Cardiac muscle cell (in vitro differentiated cells and primary cell): ENCODE measurements at regions not wholly inside any gene's neighbourhood (a gene's known extent, or its start where the extent isn't known, plus 50 kb on each side); places are given as distances from the start of the nearest gene placed in this dataset.

Source experiments
- DNase-seq, 2 donors: peaks; one replicate each; pipeline versions ENCODE4 v3.0.0 to v3.0.0-alpha.2; 2010 to 2017; ENCODE audit warnings: low read depth in 1 of 2, low spot score in 1 of 2
- H3K27ac ChIP-seq: fragments of 200-600 bp; sonication (generic); 2 replicates; pipeline ENCODE4 v1.5.1; 2016
- H3K27me3 ChIP-seq: fragments of 200-600 bp; sonication (generic); 2 replicates; pipeline ENCODE4 v1.6.0; 2016; ENCODE audit warnings: control low read depth
- H3K36me3 ChIP-seq: fragments of 200-600 bp; sonication (generic); 2 replicates; pipeline ENCODE4 v1.5.1; 2016; ENCODE audit warnings: control low read depth
- H3K4me1 ChIP-seq: fragments of 200-600 bp; sonication (generic); 2 replicates; pipeline ENCODE4 v1.8.1; 2017; ENCODE audit warnings: low read depth, mild to moderate bottlenecking, mixed run types
- H3K4me3 ChIP-seq: fragments of 200-600 bp; sonication (generic); 2 replicates; pipeline ENCODE4 v1.5.1; 2016; ENCODE audit warnings: mild to moderate bottlenecking
- H3K9me3 ChIP-seq: fragments of 200-600 bp; sonication (generic); 2 replicates; pipeline ENCODE4 v1.5.1; 2017; ENCODE audit warnings: low read depth, mild to moderate bottlenecking, control low read depth
- CTCF ChIP-seq: IDR thresholded peaks from 2 replicates; pipeline ENCODE4 v1.5.1; 2012; ENCODE audit warnings: low read depth, mild to moderate bottlenecking, low read length

- TF ChIP-seq CTCF = no peak
Observed at GRCh38 chr1:219086956-219087469, 86.7 kb upstream of the LYPLAL1 start.

GRCh38 chr1:219088778-219089557 is 84.7 kb upstream of the LYPLAL1 start:
- no peaks in the 10 kb centered on the region for H3K27me3 ChIP-seq
- peak in 1 of 2 donors; percentile 95 for DNase-seq
- no peaks in the 10 kb centered on the region for H3K9me3 ChIP-seq
- H3K4me1 ChIP-seq = peaks cover 32% of the 10 kb centered on the region
- H3K36me3 ChIP-seq = no peaks in the 10 kb centered on the region
- no peak for TF ChIP-seq CTCF
- no peak overlapping the region for H3K27ac ChIP-seq
- no peak overlapping the region for H3K4me3 ChIP-seq

More at GRCh38 chr1:219086956-219087469, 86.7 kb upstream of the LYPLAL1 start:
- Histone ChIP-seq H3K36me3 (no peaks in the 10 kb centered on the region), H3K27ac (no peak overlapping the region), H3K4me3 (no peak overlapping the region), H3K27me3 (no peaks in the 10 kb centered on the region), H3K4me1 (peaks cover 37% of the 10 kb centered on the region), H3K9me3 (no peaks in the 10 kb centered on the region)
- DNase-seq = no peak

DNA sequence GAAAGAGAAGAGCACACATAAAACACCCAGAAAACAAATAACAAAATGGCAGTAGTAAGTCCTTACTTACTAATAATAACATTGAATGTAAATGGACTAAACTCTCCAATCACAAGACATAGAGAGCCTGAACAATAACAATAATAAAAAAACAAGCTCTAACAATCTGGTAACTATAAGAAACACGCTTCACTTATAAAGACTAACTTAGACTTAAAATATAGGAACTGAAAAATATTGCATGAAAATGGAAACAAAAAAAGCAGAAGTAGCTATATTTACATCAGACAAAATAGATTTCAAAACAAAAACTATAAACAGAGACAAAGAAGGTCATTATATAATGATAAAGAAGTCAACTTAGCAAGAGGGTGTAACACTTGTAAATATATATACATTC is 83.1 kb upstream of the LYPLAL1 start:
- Histone ChIP-seq H3K27ac (no peak overlapping the region), H3K36me3 (no peaks in the 10 kb centered on the region), H3K9me3 (no peaks in the 10 kb centered on the region), H3K27me3 (no peaks in the 10 kb centered on the region), H3K4me3 (no peak overlapping the region), H3K4me1 (peaks cover 16% of the 10 kb centered on the region)
- no peak for DNase-seq
- no peak for TF ChIP-seq CTCF

DNA sequence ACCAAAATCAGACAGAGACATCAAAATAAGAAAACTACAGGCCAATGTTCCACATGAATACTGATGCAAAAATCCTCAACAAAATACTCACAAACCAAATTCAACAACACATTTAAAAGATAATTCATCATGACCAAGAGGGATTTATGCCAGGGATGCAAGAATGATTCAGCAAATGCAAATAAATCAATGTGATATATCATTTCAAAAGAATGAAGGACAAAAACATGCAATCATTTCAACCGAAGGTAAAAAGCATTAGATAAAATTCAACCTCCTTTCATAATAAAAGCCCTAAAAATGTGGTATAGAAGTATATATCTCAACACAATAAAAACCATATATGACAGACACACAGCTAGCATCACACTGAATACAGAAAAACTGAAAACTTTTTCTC is 81.5 kb upstream of the LYPLAL1 start:
- Histone ChIP-seq H3K27me3 (no peaks in the 10 kb centered on the region), H3K4me3 (no peak overlapping the region), H3K36me3 (no peaks in the 10 kb centered on the region), H3K9me3 (no peaks in the 10 kb centered on the region), H3K27ac (no peak overlapping the region), H3K4me1 (no peaks in the 10 kb centered on the region)
- no peak for TF ChIP-seq CTCF
- no peak for DNase-seq

GRCh38 chr1:219099307-219099706 is 74.4 kb upstream of the LYPLAL1 start:
- no peaks in the 10 kb centered on the region for H3K27me3 ChIP-seq
- H3K36me3 ChIP-seq = no peaks in the 10 kb centered on the region
- H3K9me3 ChIP-seq = no peaks in the 10 kb centered on the region
- no peak for TF ChIP-seq CTCF
- no peak overlapping the region for H3K27ac ChIP-seq
- no peak for DNase-seq
- H3K4me3 ChIP-seq = no peak overlapping the region
- H3K4me1 ChIP-seq = no peaks in the 10 kb centered on the region
